Neural cell (in vitro differentiated cells): ENCODE measurements at regions not wholly inside any gene's neighbourhood (a gene's known extent, or its start where the extent isn't known, plus 50 kb on each side); places are given as distances from the start of the nearest gene placed in this dataset.

Experiments used
- H2AFZ ChIP-seq: fragments of 200-600, 300-800 bp; sonication (generic), shearing (Covaris generic); 2 replicates; pipeline ENCODE4 v1.6.0; 2014; ENCODE audit warnings: low read depth, mild to moderate bottlenecking, antibody characterized with exemption, low read length, moderate library complexity
- H3F3A ChIP-seq: fragments of 200-600 bp; shearing (Covaris generic); 2 replicates; pipeline ENCODE4 v1.6.1; 2016; ENCODE audit warnings: mild to moderate bottlenecking, moderate library complexity, mixed read lengths, antibody characterized with exemption, low read length; ENCODE audit not compliant: insufficient read depth, poor library complexity, severe bottlenecking
- H3K27ac ChIP-seq: fragments of 200-600, 300-800 bp; sonication (generic), shearing (Covaris generic); 2 replicates; pipeline ENCODE4 v1.5.1; 2014; ENCODE audit warnings: mild to moderate bottlenecking, low read length, moderate library complexity
- H3K27me3 ChIP-seq: fragments of 300-800, 200-600 bp; sonication (generic), shearing (Covaris generic); 2 replicates; pipeline ENCODE4 v1.6.0; 2014; ENCODE audit warnings: mild to moderate bottlenecking, low read depth, low read length, moderate library complexity; ENCODE audit not compliant: insufficient read depth
- H3K36me3 ChIP-seq: fragments of 300-800, 200-600 bp; sonication (generic), shearing (Covaris generic); 2 replicates; pipeline ENCODE4 v1.5.1; 2014; ENCODE audit warnings: mild to moderate bottlenecking, antibody characterized with exemption, low read length, moderate library complexity; ENCODE audit not compliant: insufficient read depth
- H3K4me2 ChIP-seq: fragments of 300-800, 200-600 bp; sonication (generic), shearing (Covaris generic); 2 replicates; pipeline ENCODE4 v1.6.0; 2014; ENCODE audit warnings: mild to moderate bottlenecking, low read length
- H3K4me3 ChIP-seq: fragments of 300-800, 200-600 bp; sonication (generic), shearing (Covaris generic); 2 replicates; pipeline ENCODE4 v1.5.1; 2014; ENCODE audit warnings: mild to moderate bottlenecking, low read length, moderate library complexity
- H3K79me2 ChIP-seq: fragments of 200-600 bp; shearing (Covaris generic); replicated peaks from 2 replicates; pipeline ENCODE4 v1.6.0; 2014; ENCODE audit warnings: mild to moderate bottlenecking, low read length, moderate library complexity; ENCODE audit not compliant: insufficient read depth
- H3K9ac ChIP-seq: fragments of 300-800, 200-600 bp; sonication (generic), shearing (Covaris generic); 2 replicates; pipeline ENCODE4 v1.6.1; 2016; ENCODE audit warnings: mild to moderate bottlenecking, low read length, mixed read lengths
- H3K9me2 ChIP-seq: fragments of 200-600 bp; shearing (Covaris generic); 2 replicates; pipeline ENCODE4 v1.6.1; 2016; ENCODE audit warnings: mild to moderate bottlenecking, low read length, mixed read lengths; ENCODE audit not compliant: insufficient read depth
- H3K9me3 ChIP-seq: fragments of 200-600, 300-800 bp; sonication (generic), shearing (Covaris generic); 2 replicates; pipeline ENCODE4 v1.6.1; 2016; ENCODE audit warnings: mild to moderate bottlenecking, mixed run types, low read length, moderate library complexity, mixed read lengths
- H4K20me1 ChIP-seq: fragments of 200-600 bp; shearing (Covaris generic); 2 replicates; pipeline ENCODE4 v1.6.1; 2016; ENCODE audit warnings: mild to moderate bottlenecking, mixed run types; ENCODE audit not compliant: insufficient read depth
- CTCF ChIP-seq: fragments of 450-650 bp; IDR thresholded peaks from 2 replicates; pipeline ENCODE4 v1.5.1; 2014; ENCODE audit warnings: antibody characterized with exemption, mild to moderate bottlenecking, moderate library complexity; ENCODE audit not compliant: poor library complexity, severe bottlenecking
- EP300 ChIP-seq: fragments of 450-650 bp; conservative IDR thresholded peaks from 2 replicates; pipeline ENCODE4 v1.6.1; 2014; ENCODE audit warnings: antibody characterized with exemption, mild to moderate bottlenecking, moderate library complexity; ENCODE audit not compliant: poor library complexity, severe bottlenecking
- EZH2 ChIP-seq: fragments of 200-600, 300-800 bp; shearing (Covaris generic), sonication (generic); IDR thresholded peaks from 2 replicates; pipeline ENCODE4 v1.6.1; 2014; ENCODE audit warnings: antibody characterized with exemption, low read length, borderline replicate concordance, mild to moderate bottlenecking; ENCODE audit not compliant: insufficient read depth, poor library complexity, severe bottlenecking
- MXI1 ChIP-seq: fragments of 450-650 bp; conservative IDR thresholded peaks from 2 replicates; pipeline ENCODE4 v1.6.1; 2014; ENCODE audit warnings: antibody characterized with exemption, mild to moderate bottlenecking; ENCODE audit not compliant: poor library complexity, severe bottlenecking
- POLR2AphosphoS5 ChIP-seq: IDR thresholded peaks from 2 replicates; pipeline ENCODE4 v1.6.1; 2012
- RAD21 ChIP-seq: fragments of 450-650 bp; conservative IDR thresholded peaks from 2 replicates; pipeline ENCODE4 v1.6.1; 2014; ENCODE audit warnings: antibody characterized with exemption, mild to moderate bottlenecking, moderate library complexity
- REST ChIP-seq: IDR thresholded peaks from 2 replicates; pipeline ENCODE4 v1.6.1; 2012; ENCODE audit warnings: borderline replicate concordance
- SMC3 ChIP-seq: fragments of 450-650 bp; conservative IDR thresholded peaks from 2 replicates; pipeline ENCODE4 v1.6.1; 2014; ENCODE audit warnings: antibody characterized with exemption, mild to moderate bottlenecking, moderate library complexity; ENCODE audit not compliant: poor library complexity
- TAF1 ChIP-seq: IDR thresholded peaks from 2 replicates; pipeline ENCODE4 v1.6.1; 2012; ENCODE audit warnings: low read depth

GRCh38 chr11:44469412-44469811, 96.1 kb upstream of the CD82 start:
- Histone ChIP-seq H3K4me3 (no peak overlapping the region), H3K9me2 (no peaks in the 10 kb centered on the region), H3K9ac (no peak overlapping the region), H3F3A (no peaks in the 10 kb centered on the region), H3K79me2 (no peaks in the 10 kb centered on the region), H2AFZ (no peak overlapping the region), H3K27ac (no peak overlapping the region), H3K27me3 (no peaks in the 10 kb centered on the region), H3K36me3 (no peaks in the 10 kb centered on the region), H4K20me1 (no peaks in the 10 kb centered on the region), H3K4me2 (no peak overlapping the region), H3K9me3 (peaks cover 2% of the 10 kb centered on the region)
- no peak for TF ChIP-seq CTCF
- TF ChIP-seq MXI1: no peak
- no peak for TF ChIP-seq EP300
- TF ChIP-seq SMC3: no peak
- TF ChIP-seq REST: no peak
- no peak for TF ChIP-seq TAF1
- TF ChIP-seq EZH2: no peak
- no peak for TF ChIP-seq POLR2AphosphoS5
- TF ChIP-seq RAD21: no peak

- TF ChIP-seq CTCF: no peak
- no peak for TF ChIP-seq EP300
- TF ChIP-seq SMC3: no peak
- TF ChIP-seq REST: no peak
- no peak for TF ChIP-seq TAF1
- no peak for TF ChIP-seq MXI1
- TF ChIP-seq POLR2AphosphoS5: no peak
- no peak for TF ChIP-seq RAD21
- no peak for TF ChIP-seq EZH2
- Histone ChIP-seq H3K4me2 (no peak overlapping the region), H3K9ac (no peak overlapping the region), H2AFZ (no peak overlapping the region), H3K79me2 (no peaks in the 10 kb centered on the region), H3K9me2 (no peaks in the 10 kb centered on the region), H3K9me3 (no peaks in the 10 kb centered on the region), H3K4me3 (no peak overlapping the region), H3K27ac (no peak overlapping the region), H3K36me3 (no peaks in the 10 kb centered on the region), H4K20me1 (no peaks in the 10 kb centered on the region), H3F3A (no peaks in the 10 kb centered on the region), H3K27me3 (no peaks in the 10 kb centered on the region)
Observed at GRCh38 chr11:44470854-44471253, 94.6 kb upstream of the CD82 start.
